ENCODE measurements at regions not wholly inside any gene's neighbourhood (a gene's known extent, or its start where the extent isn't known, plus 50 kb on each side); places are given as distances from the start of the nearest gene placed in this dataset.

DNA sequence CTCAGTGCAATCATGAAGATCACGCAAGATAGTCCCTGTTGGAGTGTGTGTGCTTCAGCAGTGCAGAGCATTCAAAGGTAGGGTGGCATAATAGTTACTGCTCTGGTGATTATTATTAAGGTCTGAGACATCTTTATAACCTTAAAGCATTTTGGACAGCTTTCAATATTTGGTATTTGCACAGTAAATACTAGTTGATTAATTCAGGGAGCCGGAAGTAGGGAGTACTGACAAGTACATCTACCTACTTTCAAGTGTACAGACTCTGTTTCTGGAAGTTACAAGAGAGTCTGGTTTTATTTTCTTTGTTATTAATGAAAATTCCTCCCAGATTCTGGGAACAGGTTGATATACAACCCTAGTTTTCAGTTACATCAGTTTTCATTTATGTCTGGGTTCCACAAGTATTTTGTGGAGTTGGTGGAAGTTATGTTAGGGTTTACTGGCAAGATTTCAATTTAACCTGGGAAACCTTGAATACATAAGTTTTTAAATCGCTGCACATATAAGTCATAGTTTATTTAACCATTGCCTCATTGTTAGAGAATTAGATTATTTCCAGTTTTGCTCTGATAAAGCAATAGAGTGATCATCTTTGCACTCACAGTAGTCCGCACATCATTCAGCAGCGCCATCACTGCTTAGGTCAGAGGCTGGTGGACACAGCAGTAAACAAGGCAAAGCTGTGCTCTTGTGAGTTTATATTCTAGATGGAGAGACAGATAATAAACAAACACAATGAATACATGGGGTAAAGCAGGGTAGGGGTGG, 366.6 kb downstream of the REEP3 start:
- TF ChIP-seq POLR2AphosphoS5 (IDR thresholded peaks at IDR 0.05) = no peak
- TF ChIP-seq, protein P1, sequence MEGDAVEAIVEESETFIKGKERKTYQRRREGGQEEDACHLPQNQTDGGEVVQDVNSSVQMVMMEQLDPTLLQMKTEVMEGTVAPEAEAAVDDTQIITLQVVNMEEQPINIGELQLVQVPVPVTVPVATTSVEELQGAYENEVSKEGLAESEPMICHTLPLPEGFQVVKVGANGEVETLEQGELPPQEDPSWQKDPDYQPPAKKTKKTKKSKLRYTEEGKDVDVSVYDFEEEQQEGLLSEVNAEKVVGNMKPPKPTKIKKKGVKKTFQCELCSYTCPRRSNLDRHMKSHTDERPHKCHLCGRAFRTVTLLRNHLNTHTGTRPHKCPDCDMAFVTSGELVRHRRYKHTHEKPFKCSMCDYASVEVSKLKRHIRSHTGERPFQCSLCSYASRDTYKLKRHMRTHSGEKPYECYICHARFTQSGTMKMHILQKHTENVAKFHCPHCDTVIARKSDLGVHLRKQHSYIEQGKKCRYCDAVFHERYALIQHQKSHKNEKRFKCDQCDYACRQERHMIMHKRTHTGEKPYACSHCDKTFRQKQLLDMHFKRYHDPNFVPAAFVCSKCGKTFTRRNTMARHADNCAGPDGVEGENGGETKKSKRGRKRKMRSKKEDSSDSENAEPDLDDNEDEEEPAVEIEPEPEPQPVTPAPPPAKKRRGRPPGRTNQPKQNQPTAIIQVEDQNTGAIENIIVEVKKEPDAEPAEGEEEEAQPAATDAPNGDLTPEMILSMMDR (IDR thresholded peaks at IDR 0.05) = no peak
